ENCODE measurements at regions not wholly inside any gene's neighbourhood (a gene's known extent, or its start where the extent isn't known, plus 50 kb on each side); places are given as distances from the start of the nearest gene placed in this dataset.
A peak's percentile ranks its signal among the peaks of the same experiment; 100 is the strongest.
"Not testable (repeated sequence)": the region's sequence is repeated elsewhere in the genome, so short reads cannot be mapped to it uniquely, and the experiment has no call there.

DNA sequence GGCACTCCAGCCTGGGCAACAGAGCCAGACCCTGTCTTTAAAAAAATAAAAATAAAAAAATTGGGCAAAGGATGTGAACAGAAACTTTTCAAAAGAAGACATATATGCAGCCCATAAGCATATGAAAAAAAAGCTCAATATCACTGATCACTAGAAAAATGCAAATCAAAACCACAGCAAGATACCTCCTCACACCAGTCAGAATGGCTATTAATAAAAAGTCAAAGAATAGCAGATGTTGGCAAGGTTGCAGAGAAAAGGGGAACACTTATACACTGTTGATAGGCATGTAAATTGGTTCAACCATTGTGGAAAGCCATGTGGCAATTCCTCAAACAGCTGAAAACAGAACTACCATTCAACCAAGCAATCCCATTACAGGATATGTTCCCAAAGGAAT is 204.1 kb upstream of the SRD5A2 start:
- ChIA-PET CTCF (no interaction called here), POLR2A (ENCODE audit: low non-redundant PET) (no interaction called here)
- H3K4me3 ChIP-seq (ENCODE audit: low read depth, low read length, poor library complexity, severe bottlenecking), result no peak overlapping the region
- BruUV-seq (replicated peaks), result no TSS peak
- no peaks in the 10 kb centered on the region for H3K4me1 ChIP-seq (ENCODE audit: insufficient read depth, low read length, poor library complexity, severe bottlenecking)
- H3K9me3 ChIP-seq (ENCODE audit: low read depth, low read length, poor library complexity, severe bottlenecking), result no peaks in the 10 kb centered on the region
- H3K27ac ChIP-seq (ENCODE audit: low read depth, low read length, poor library complexity, severe bottlenecking), result no peak overlapping the region
- no peaks in the 10 kb centered on the region for H3K36me3 ChIP-seq (ENCODE audit: insufficient read depth, low read length, poor library complexity, severe bottlenecking)
- DNase-seq (ENCODE audit: low spot score), result no peak
- intact Hi-C loops (cut with micrococcal nuclease; ENCODE audit: unreplicated experiment), result no loop called here
- TF ChIP-seq, protein P1, sequence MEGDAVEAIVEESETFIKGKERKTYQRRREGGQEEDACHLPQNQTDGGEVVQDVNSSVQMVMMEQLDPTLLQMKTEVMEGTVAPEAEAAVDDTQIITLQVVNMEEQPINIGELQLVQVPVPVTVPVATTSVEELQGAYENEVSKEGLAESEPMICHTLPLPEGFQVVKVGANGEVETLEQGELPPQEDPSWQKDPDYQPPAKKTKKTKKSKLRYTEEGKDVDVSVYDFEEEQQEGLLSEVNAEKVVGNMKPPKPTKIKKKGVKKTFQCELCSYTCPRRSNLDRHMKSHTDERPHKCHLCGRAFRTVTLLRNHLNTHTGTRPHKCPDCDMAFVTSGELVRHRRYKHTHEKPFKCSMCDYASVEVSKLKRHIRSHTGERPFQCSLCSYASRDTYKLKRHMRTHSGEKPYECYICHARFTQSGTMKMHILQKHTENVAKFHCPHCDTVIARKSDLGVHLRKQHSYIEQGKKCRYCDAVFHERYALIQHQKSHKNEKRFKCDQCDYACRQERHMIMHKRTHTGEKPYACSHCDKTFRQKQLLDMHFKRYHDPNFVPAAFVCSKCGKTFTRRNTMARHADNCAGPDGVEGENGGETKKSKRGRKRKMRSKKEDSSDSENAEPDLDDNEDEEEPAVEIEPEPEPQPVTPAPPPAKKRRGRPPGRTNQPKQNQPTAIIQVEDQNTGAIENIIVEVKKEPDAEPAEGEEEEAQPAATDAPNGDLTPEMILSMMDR (conservative IDR thresholded peaks at IDR 0.05; ENCODE audit: low read depth, low read length), result no peak
- no peak for TF ChIP-seq EZH2 (IDR thresholded peaks at IDR 0.05; ENCODE audit: borderline replicate concordance, low read depth, low read length, poor library complexity, severe bottlenecking)
- no peaks in the 10 kb centered on the region for H3K27me3 ChIP-seq (replicated peaks; ENCODE audit: insufficient read depth, low read depth, low read length, poor library complexity)

DNA sequence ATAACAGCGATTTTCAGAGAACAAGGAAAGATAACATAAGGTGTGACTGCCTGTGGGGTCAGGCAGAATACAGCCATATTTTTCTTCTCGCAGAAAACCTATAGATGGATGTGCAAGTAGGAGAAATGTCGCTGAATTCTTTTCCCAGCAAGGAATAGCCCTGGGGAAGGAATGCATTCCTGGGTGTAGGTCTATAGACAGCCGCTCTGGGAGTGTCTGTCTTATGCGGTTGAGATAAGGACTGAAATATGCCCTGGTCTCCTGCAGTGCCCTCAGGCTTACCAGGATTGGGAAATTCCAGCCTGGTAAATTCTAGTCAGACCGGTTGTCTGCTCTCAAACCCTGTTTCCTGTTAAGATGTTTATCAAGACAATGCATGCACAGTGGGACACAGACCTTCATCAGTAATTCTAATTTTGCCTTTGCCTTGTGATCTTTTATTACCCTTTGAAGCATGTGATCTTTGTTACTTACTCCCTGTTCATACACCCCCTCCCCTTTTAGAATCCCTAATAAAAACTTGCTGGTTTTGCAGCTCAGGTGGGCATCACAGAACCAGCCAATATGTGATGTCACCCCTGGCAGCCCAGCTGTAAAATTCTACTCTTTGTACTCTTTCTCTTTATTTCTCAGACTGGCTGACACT is 202.8 kb upstream of the SRD5A2 start:
- H3K4me1 ChIP-seq (ENCODE audit: insufficient read depth, low read length, poor library complexity, severe bottlenecking); H3K4me3 ChIP-seq (ENCODE audit: low read depth, low read length, poor library complexity, severe bottlenecking); H3K36me3 ChIP-seq (ENCODE audit: insufficient read depth, low read length, poor library complexity, severe bottlenecking); BruUV-seq (replicated peaks); CTCF ChIA-PET; H3K27ac ChIP-seq (ENCODE audit: low read depth, low read length, poor library complexity, severe bottlenecking); H3K27me3 ChIP-seq (replicated peaks; ENCODE audit: insufficient read depth, low read depth, low read length, poor library complexity); intact Hi-C loops (cut with micrococcal nuclease; ENCODE audit: unreplicated experiment); POLR2A ChIA-PET (ENCODE audit: low non-redundant PET); H3K9me3 ChIP-seq (ENCODE audit: low read depth, low read length, poor library complexity, severe bottlenecking): not testable (repeated sequence)
- peak; percentile 6 for DNase-seq (ENCODE audit: low spot score)

DNA sequence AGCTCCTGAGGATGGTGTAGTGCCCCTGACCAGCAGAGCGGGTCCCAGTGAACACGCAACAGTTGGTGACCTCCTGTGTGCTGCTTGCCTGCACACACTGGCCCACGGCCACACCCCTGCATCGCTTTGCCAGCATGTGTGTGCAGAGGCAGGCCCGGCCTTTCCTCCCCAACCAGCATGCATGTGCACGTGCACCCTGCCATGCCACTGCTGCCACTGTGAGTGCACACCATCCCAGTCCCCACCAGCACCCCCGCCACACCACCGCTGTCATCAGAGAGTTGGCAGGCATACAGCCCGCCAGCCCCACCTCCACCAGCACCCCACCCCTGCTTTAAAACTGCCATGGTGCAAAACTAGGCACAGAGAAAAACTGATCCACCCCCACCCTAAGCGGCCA is 197.4 kb upstream of the SRD5A2 start:
- no peak overlapping the region for H3K27ac ChIP-seq (ENCODE audit: low read depth, low read length, poor library complexity, severe bottlenecking)
- no peaks in the 10 kb centered on the region for H3K9me3 ChIP-seq (ENCODE audit: low read depth, low read length, poor library complexity, severe bottlenecking)
- ChIA-PET CTCF (no interaction called here), POLR2A (ENCODE audit: low non-redundant PET) (no interaction called here)
- intact Hi-C loops (cut with micrococcal nuclease; ENCODE audit: unreplicated experiment), result no loop called here
- TF ChIP-seq, protein P1 (conservative IDR thresholded peaks at IDR 0.05; ENCODE audit: low read depth, low read length), result no peak
- TF ChIP-seq EZH2 (IDR thresholded peaks at IDR 0.05; ENCODE audit: borderline replicate concordance, low read depth, low read length, poor library complexity, severe bottlenecking), result no peak
- H3K4me1 ChIP-seq (ENCODE audit: insufficient read depth, low read length, poor library complexity, severe bottlenecking), result no peaks in the 10 kb centered on the region
- no peak overlapping the region for H3K4me3 ChIP-seq (ENCODE audit: low read depth, low read length, poor library complexity, severe bottlenecking)
- no peak for DNase-seq (ENCODE audit: low spot score)
- H3K27me3 ChIP-seq (replicated peaks; ENCODE audit: insufficient read depth, low read depth, low read length, poor library complexity), result no peaks in the 10 kb centered on the region
- no peaks in the 10 kb centered on the region for H3K36me3 ChIP-seq (ENCODE audit: insufficient read depth, low read length, poor library complexity, severe bottlenecking)
- BruUV-seq (replicated peaks), result no TSS peak

DNA sequence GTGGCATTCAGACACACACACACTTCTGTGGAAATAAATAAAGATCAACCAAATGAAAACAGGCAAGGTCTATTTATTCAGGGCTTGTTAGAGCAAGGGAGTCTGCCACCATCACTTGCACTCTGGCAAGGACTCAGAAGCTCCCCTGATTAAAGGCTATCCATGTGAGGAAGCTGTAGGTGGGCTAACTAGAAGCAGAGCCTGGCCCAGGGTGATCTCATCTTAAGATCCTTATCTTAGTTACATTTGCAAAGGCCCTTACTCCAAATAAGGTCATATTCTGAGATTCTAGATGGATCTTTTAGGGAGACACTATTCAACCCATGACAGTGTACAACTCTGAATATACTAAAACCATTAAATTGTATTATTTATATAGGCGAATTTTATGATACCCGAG is 190.0 kb upstream of the SRD5A2 start:
- ChIA-PET POLR2A (ENCODE audit: low non-redundant PET) (no interaction called here), CTCF (no interaction called here)
- Histone ChIP-seq H3K4me3 (ENCODE audit: low read depth, low read length, poor library complexity, severe bottlenecking) (no peak overlapping the region), H3K27me3 (replicated peaks; ENCODE audit: insufficient read depth, low read depth, low read length, poor library complexity) (no peaks in the 10 kb centered on the region), H3K4me1 (ENCODE audit: insufficient read depth, low read length, poor library complexity, severe bottlenecking) (no peaks in the 10 kb centered on the region), H3K9me3 (ENCODE audit: low read depth, low read length, poor library complexity, severe bottlenecking) (no peaks in the 10 kb centered on the region), H3K36me3 (ENCODE audit: insufficient read depth, low read length, poor library complexity, severe bottlenecking) (no peaks in the 10 kb centered on the region), H3K27ac (ENCODE audit: low read depth, low read length, poor library complexity, severe bottlenecking) (no peak overlapping the region)
- BruUV-seq (replicated peaks), result no TSS peak
- peak; percentile 3 for DNase-seq (ENCODE audit: low spot score)
- no peak for TF ChIP-seq EZH2 (IDR thresholded peaks at IDR 0.05; ENCODE audit: borderline replicate concordance, low read depth, low read length, poor library complexity, severe bottlenecking)
- TF ChIP-seq, protein P1 (conservative IDR thresholded peaks at IDR 0.05; ENCODE audit: low read depth, low read length), result no peak
- intact Hi-C loops (cut with micrococcal nuclease; ENCODE audit: unreplicated experiment), result no loop called here
